ENCODE measurements at regions not wholly inside any gene's neighbourhood (a gene's known extent, or its start where the extent isn't known, plus 50 kb on each side); places are given as distances from the start of the nearest gene placed in this dataset.
A peak's percentile ranks its signal among the peaks of the same experiment; 100 is the strongest.

DNA sequence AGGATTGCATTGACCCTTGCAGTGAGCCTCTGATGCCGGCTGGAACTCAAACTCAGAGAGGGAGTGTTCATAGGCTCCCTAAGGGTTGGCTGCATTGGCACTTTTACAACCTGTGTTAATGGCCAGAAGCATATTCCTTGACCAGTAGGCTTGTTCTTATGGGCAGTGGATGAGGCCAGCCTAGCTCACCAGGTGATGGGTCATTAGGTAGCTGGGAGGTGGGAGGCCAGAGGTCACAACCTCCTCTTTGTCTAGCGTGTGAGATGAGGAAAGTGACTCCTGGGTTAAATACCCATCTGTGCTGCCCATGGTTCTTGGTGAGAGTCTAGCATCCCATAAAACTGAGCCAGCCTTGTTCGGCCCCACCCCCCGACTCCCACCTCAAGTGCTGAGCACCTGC, 275.7 kb upstream of the CTNNB1 start:
- H3K9me3 Mint-ChIP-seq, result peaks cover 8% of the 10 kb centered on the region
- peaks cover 9% of the 10 kb centered on the region for H3K9me3 ChIP-seq (ENCODE audit: control insufficient read depth, low read length)
- H3K4me3 Mint-ChIP-seq, result no peak overlapping the region
- H3K36me3 ChIP-seq (ENCODE audit: control insufficient read depth, insufficient read depth, low read length), result no peaks in the 10 kb centered on the region
- H3K4me1 ChIP-seq (ENCODE audit: control insufficient read depth, insufficient read depth, low read length), result no peaks in the 10 kb centered on the region
- no peak overlapping the region for H3K9ac ChIP-seq (ENCODE audit: extremely low read depth, low read length, poor library complexity, severe bottlenecking)
- H3K4me3 ChIP-seq (ENCODE audit: low read length), result no peak overlapping the region
- no peak for DNase-seq
- TF ChIP-seq, protein P1, sequence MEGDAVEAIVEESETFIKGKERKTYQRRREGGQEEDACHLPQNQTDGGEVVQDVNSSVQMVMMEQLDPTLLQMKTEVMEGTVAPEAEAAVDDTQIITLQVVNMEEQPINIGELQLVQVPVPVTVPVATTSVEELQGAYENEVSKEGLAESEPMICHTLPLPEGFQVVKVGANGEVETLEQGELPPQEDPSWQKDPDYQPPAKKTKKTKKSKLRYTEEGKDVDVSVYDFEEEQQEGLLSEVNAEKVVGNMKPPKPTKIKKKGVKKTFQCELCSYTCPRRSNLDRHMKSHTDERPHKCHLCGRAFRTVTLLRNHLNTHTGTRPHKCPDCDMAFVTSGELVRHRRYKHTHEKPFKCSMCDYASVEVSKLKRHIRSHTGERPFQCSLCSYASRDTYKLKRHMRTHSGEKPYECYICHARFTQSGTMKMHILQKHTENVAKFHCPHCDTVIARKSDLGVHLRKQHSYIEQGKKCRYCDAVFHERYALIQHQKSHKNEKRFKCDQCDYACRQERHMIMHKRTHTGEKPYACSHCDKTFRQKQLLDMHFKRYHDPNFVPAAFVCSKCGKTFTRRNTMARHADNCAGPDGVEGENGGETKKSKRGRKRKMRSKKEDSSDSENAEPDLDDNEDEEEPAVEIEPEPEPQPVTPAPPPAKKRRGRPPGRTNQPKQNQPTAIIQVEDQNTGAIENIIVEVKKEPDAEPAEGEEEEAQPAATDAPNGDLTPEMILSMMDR (conservative IDR thresholded peaks at IDR 0.05), result no peak
- no peaks in the 10 kb centered on the region for H3K27me3 Mint-ChIP-seq (ENCODE audit: insufficient read depth)
- H3K27me3 ChIP-seq (ENCODE audit: control insufficient read depth, insufficient read depth, low read length, poor library complexity, severe bottlenecking), result no peaks in the 10 kb centered on the region
- H3K27ac Mint-ChIP-seq, result no peak overlapping the region
- WGBS, 2 experiments (ENCODE audit: insufficient coverage in 1 of 2, insufficient read length in 1 of 2), result 91% methylated on average over 4 of the region's 4 CpGs; no CpG with 5 or more reads in 1 of the 2 experiments
- H3K27ac ChIP-seq (ENCODE audit: low read depth, low read length), result no peak overlapping the region
- peaks cover 5% of the 10 kb centered on the region for H3K36me3 Mint-ChIP-seq (ENCODE audit: low read depth)
- peaks cover 23% of the 10 kb centered on the region for H3K4me1 Mint-ChIP-seq

- Histone ChIP-seq H3K9me3 (ENCODE audit: control insufficient read depth, low read length) (peaks cover 9% of the 10 kb centered on the region), H3K4me3 (ENCODE audit: low read length) (no peak overlapping the region), H3K4me1 (ENCODE audit: control insufficient read depth, insufficient read depth, low read length) (no peaks in the 10 kb centered on the region), H3K27me3 (ENCODE audit: control insufficient read depth, insufficient read depth, low read length, poor library complexity, severe bottlenecking) (no peaks in the 10 kb centered on the region), H3K36me3 (ENCODE audit: control insufficient read depth, insufficient read depth, low read length) (no peaks in the 10 kb centered on the region), H3K27ac (ENCODE audit: low read depth, low read length) (no peak overlapping the region), H3K9ac (ENCODE audit: extremely low read depth, low read length, poor library complexity, severe bottlenecking) (no peak overlapping the region)
- Mint-ChIP-seq H3K4me3 (no peak overlapping the region), H3K27ac (no peak overlapping the region), H3K9me3 (peaks cover 8% of the 10 kb centered on the region), H3K27me3 (ENCODE audit: insufficient read depth) (no peaks in the 10 kb centered on the region), H3K4me1 (peaks cover 23% of the 10 kb centered on the region), H3K36me3 (ENCODE audit: low read depth) (peaks cover 5% of the 10 kb centered on the region)
- TF ChIP-seq, protein P1 (conservative IDR thresholded peaks at IDR 0.05), result no peak
- DNase-seq, result no peak
- WGBS, 2 experiments (ENCODE audit: insufficient coverage in 1 of 2, insufficient read length in 1 of 2), result 83 to 92% methylated on average over 2 to 3 of the region's 3 CpGs
Observed at GRCh38 chr3:40924559-40925141, 274.7 kb upstream of the CTNNB1 start.

DNA sequence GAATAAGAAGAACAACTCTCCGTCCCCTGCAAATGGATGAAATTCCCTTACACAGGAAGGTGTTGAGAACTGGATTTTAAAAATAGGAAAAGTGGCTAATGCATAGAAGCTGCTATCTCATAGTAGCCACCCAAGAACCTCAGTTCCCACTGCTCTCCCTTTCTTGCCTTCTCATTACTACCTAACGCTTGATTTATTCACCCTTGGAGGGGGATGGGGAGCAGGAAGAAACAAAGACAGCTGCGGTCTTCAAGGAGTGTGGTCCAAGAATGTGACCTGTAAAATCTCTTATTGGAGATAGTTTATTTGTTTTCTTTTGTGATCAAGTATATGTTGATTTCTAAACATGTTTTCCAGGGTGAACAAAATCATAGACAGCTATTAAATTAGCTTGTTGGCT, 274.1 kb upstream of the CTNNB1 start:
- H3K9me3 Mint-ChIP-seq, result peaks cover 8% of the 10 kb centered on the region
- H3K36me3 Mint-ChIP-seq (ENCODE audit: low read depth), result peaks cover 5% of the 10 kb centered on the region
- peak; percentile 48 for DNase-seq
- TF ChIP-seq, protein P1 (conservative IDR thresholded peaks at IDR 0.05), result no peak
- Histone ChIP-seq H3K36me3 (ENCODE audit: control insufficient read depth, insufficient read depth, low read length) (no peaks in the 10 kb centered on the region), H3K9me3 (ENCODE audit: control insufficient read depth, low read length) (peaks cover 9% of the 10 kb centered on the region), H3K27ac (ENCODE audit: low read depth, low read length) (no peak overlapping the region), H3K4me1 (ENCODE audit: control insufficient read depth, insufficient read depth, low read length) (no peaks in the 10 kb centered on the region), H3K27me3 (ENCODE audit: control insufficient read depth, insufficient read depth, low read length, poor library complexity, severe bottlenecking) (no peaks in the 10 kb centered on the region), H3K9ac (ENCODE audit: extremely low read depth, low read length, poor library complexity, severe bottlenecking) (no peak overlapping the region), H3K4me3 (ENCODE audit: low read length) (no peak overlapping the region)
- WGBS, 2 experiments (ENCODE audit: insufficient coverage in 1 of 2, insufficient read length in 1 of 2), result 50 to 54% methylated on average over 1 to 3 of the region's 3 CpGs
- H3K4me1 Mint-ChIP-seq, result peaks cover 23% of the 10 kb centered on the region
- no peaks in the 10 kb centered on the region for H3K27me3 Mint-ChIP-seq (ENCODE audit: insufficient read depth)
- H3K27ac Mint-ChIP-seq, result no peak overlapping the region
- no peak overlapping the region for H3K4me3 Mint-ChIP-seq

Measured in endodermal cell (in vitro differentiated cells).